ENCODE measurements at regions not wholly inside any gene's neighbourhood (a gene's known extent, or its start where the extent isn't known, plus 50 kb on each side); places are given as distances from the start of the nearest gene placed in this dataset.

GRCh38 chr1:190935925-190936324 lies 458.3 kb upstream of the BRINP3 start:
- TF ChIP-seq SREBF1 (IDR thresholded peaks at IDR 0.05; ENCODE audit: low read length), result no peak
- no peak for TF ChIP-seq GABPA (IDR thresholded peaks at IDR 0.05; ENCODE audit: low read depth)
- no peak for TF ChIP-seq EGR1 (IDR thresholded peaks at IDR 0.05; ENCODE audit: borderline replicate concordance in 1 of 2, low read depth in 2 of 2, low read length in 2 of 2)
- no peak for TF ChIP-seq IKZF1 (conservative IDR thresholded peaks at IDR 0.05)
- no peak for TF ChIP-seq FOS (IDR thresholded peaks at IDR 0.05; ENCODE audit: borderline replicate concordance, extremely low read depth, insufficient read length)
- no peak for TF ChIP-seq HCFC1 (IDR thresholded peaks at IDR 0.05; ENCODE audit: low read length)
- TF ChIP-seq NFYA (IDR thresholded peaks at IDR 0.05; ENCODE audit: borderline replicate concordance, low read depth, low read length), result no peak
- no peak for TF ChIP-seq FOXM1 (IDR thresholded peaks at IDR 0.05; ENCODE audit: low read depth, low read length)
- no peak for TF ChIP-seq MYC (IDR thresholded peaks at IDR 0.05; ENCODE audit: insufficient read depth, insufficient read length, insufficient replicate concordance, low read length, severe bottlenecking)
- TF ChIP-seq SUZ12 (IDR thresholded peaks at IDR 0.05; ENCODE audit: unreplicated experiment), result no peak
- TF ChIP-seq TBL1XR1 (IDR thresholded peaks at IDR 0.05; ENCODE audit: low read depth, low read length), result no peak
- TF ChIP-seq SREBF2 (IDR thresholded peaks at IDR 0.05; ENCODE audit: low read length), result no peak
- Histone ChIP-seq H3K4me2 (ENCODE audit: control insufficient read depth, insufficient read depth) (no peak overlapping the region), H2AFZ (ENCODE audit: control insufficient read depth, low read depth, low read length) (no peak overlapping the region), H3K36me3 (ENCODE audit: control insufficient read depth in 2 of 2, insufficient read depth in 2 of 2, low read length in 1 of 2) (no peaks in the 10 kb centered on the region), H3K79me2 (ENCODE audit: control insufficient read depth, insufficient read depth, low read length) (no peaks in the 10 kb centered on the region), H3K27me3 (replicated peaks in 1 of 2; ENCODE audit: control insufficient read depth in 2 of 2, insufficient read depth in 2 of 2, low read length in 1 of 2) (no peaks in the 10 kb centered on the region), H4K20me1 (ENCODE audit: control insufficient read depth, insufficient read depth) (no peaks in the 10 kb centered on the region), H3K4me3 (no peak overlapping the region), H3K4me1 (ENCODE audit: control insufficient read depth, insufficient read depth, low read length) (no peaks in the 10 kb centered on the region), H3K27ac (ENCODE audit: control insufficient read depth, insufficient read depth) (no peak overlapping the region), H3K9ac (ENCODE audit: control insufficient read depth, insufficient read depth, low read length) (no peak overlapping the region), H3K9me3 (replicated peaks; ENCODE audit: control insufficient read depth, insufficient read depth, low read length) (no peaks in the 10 kb centered on the region)
- FAIRE-seq, result no peak
- ChIA-PET SMC1A (ENCODE audit: uncharacterized antibody, unreplicated experiment) (no interaction called here), RAD21 (ENCODE audit: unreplicated experiment) (no interaction called here), CTCF (no interaction called here), POLR2A (no interaction called here)
- ATAC-seq, result no peak
- 21% methylated on average over 1 of the region's 1 CpG for WGBS (ENCODE audit: insufficient coverage, insufficient replicate concordance, low lambda C conversion rate, missing lambda C conversion rate)
- intact Hi-C loops (cut with micrococcal nuclease; ENCODE audit: unreplicated experiment), result no loop called here
- no TSS peak for BruUV-seq (replicated peaks)
- in situ Hi-C loops (cut with MboI), result no loop called here
- no peak for DNase-seq (ENCODE audit: low read depth, low spot score)

Data from GM12878 (cell line).